GM18502 (cell line): ENCODE measurements at regions not wholly inside any gene's neighbourhood (a gene's known extent, or its start where the extent isn't known, plus 50 kb on each side); places are given as distances from the start of the nearest gene placed in this dataset.
"Not testable (repeated sequence)": the region's sequence is repeated elsewhere in the genome, so short reads cannot be mapped to it uniquely, and the experiment has no call there.

Experiments used
- ATAC-seq: cut with Tn5 transposase; IDR thresholded peaks from one replicate; pipeline ENCODE4 v1.9.1; 2021; ENCODE audit warnings: mild to moderate bottlenecking; ENCODE audit not compliant: unreplicated experiment, poor library complexity

- no peak for ATAC-seq
Observed at GRCh38 chr5:33049842-33050241, 338.7 kb downstream of the NPR3 start.

GRCh38 chr5:33059081-33059480, 348.0 kb downstream of the NPR3 start:
- ATAC-seq = no peak

GRCh38 chr5:33065131-33065530, 354.0 kb downstream of the NPR3 start:
- ATAC-seq = no peak

GRCh38 chr5:33067291-33067690, 356.2 kb downstream of the NPR3 start:
- no peak for ATAC-seq

GRCh38 chr5:33068786-33069185, 357.7 kb downstream of the NPR3 start:
- no peak for ATAC-seq

- ATAC-seq = no peak
Observed at GRCh38 chr5:33072296-33072695, 361.2 kb downstream of the NPR3 start.

GRCh38 chr5:33072726-33073125, 361.6 kb downstream of the NPR3 start:
- ATAC-seq = no peak

GRCh38 chr5:33073881-33074327, 362.8 kb downstream of the NPR3 start:
- ATAC-seq = no peak

GRCh38 chr5:33074548-33074947, 363.4 kb downstream of the NPR3 start:
- ATAC-seq = no peak

- ATAC-seq = no peak
Observed at GRCh38 chr5:33075731-33076130, 364.6 kb downstream of the NPR3 start.

- ATAC-seq = no peak
Observed at GRCh38 chr5:33079548-33079947, 361.2 kb upstream of the TARS1 start.

- no peak for ATAC-seq
Observed at GRCh38 chr5:33080287-33080686, 360.5 kb upstream of the TARS1 start.

GRCh38 chr5:33088176-33088575, 352.6 kb upstream of the TARS1 start:
- no peak for ATAC-seq

GRCh38 chr5:33091571-33092363, 349.0 kb upstream of the TARS1 start:
- ATAC-seq = no peak

- ATAC-seq = no peak
Observed at GRCh38 chr5:33092719-33093118, 348.0 kb upstream of the TARS1 start.

GRCh38 chr5:33102551-33102950, 338.2 kb upstream of the TARS1 start:
- ATAC-seq = no peak

GRCh38 chr5:33105521-33105941, 335.2 kb upstream of the TARS1 start:
- ATAC-seq = no peak

GRCh38 chr5:33110496-33110895, 330.3 kb upstream of the TARS1 start:
- ATAC-seq = not testable (repeated sequence)

- no peak for ATAC-seq
Observed at GRCh38 chr5:33114361-33114760, 326.4 kb upstream of the TARS1 start.

- ATAC-seq = no peak
Observed at GRCh38 chr5:33115467-33115866, 325.3 kb upstream of the TARS1 start.

- no peak for ATAC-seq
Observed at GRCh38 chr5:33118761-33119415, 321.9 kb upstream of the TARS1 start.

GRCh38 chr5:33120671-33121070, 320.1 kb upstream of the TARS1 start:
- ATAC-seq = no peak
